ENCODE measurements at regions not wholly inside any gene's neighbourhood (a gene's known extent, or its start where the extent isn't known, plus 50 kb on each side); places are given as distances from the start of the nearest gene placed in this dataset.
"Not testable (repeated sequence)": the region's sequence is repeated elsewhere in the genome, so short reads cannot be mapped to it uniquely, and the experiment has no call there.

GRCh38 chr12:33166260-33166659 lies 269.7 kb upstream of the PKP2 start:
- TF ChIP-seq EZH2phosphoT487 (IDR thresholded peaks at IDR 0.05; ENCODE audit: low read depth); CTCF (IDR thresholded peaks at IDR 0.05; ENCODE audit: low read depth, low read length): not testable (repeated sequence)
